HG03280 (cell line): ENCODE measurements at regions not wholly inside any gene's neighbourhood (a gene's known extent, or its start where the extent isn't known, plus 50 kb on each side); places are given as distances from the start of the nearest gene placed in this dataset.
A peak's percentile ranks its signal among the peaks of the same experiment; 100 is the strongest.
"Not testable (repeated sequence)": the region's sequence is repeated elsewhere in the genome, so short reads cannot be mapped to it uniquely, and the experiment has no call there.

Source experiments
- ATAC-seq: cut with Tn5 transposase; IDR thresholded peaks from one replicate; pipeline ENCODE4 v1.9.1; 2021; ENCODE audit warnings: mild to moderate bottlenecking, moderate library complexity; ENCODE audit not compliant: unreplicated experiment

- ATAC-seq: no peak
Observed at GRCh38 chr6:126662966-126663365, 323.1 kb downstream of the CENPW start.

- ATAC-seq: no peak
Observed at GRCh38 chr6:126664271-126664670, 324.4 kb downstream of the CENPW start.

- ATAC-seq: no peak
Observed at GRCh38 chr6:126665551-126665950, 325.6 kb downstream of the CENPW start.

GRCh38 chr6:126667071-126667470, 327.2 kb downstream of the CENPW start:
- ATAC-seq: no peak

GRCh38 chr6:126667728-126668127, 327.8 kb downstream of the CENPW start:
- no peak for ATAC-seq

- ATAC-seq: peak; percentile 86
Observed at GRCh38 chr6:126672649-126673048, 332.7 kb downstream of the CENPW start.

GRCh38 chr6:126673749-126674148, 333.8 kb downstream of the CENPW start:
- not testable (repeated sequence) for ATAC-seq

GRCh38 chr6:126682440-126682839, 342.5 kb downstream of the CENPW start:
- ATAC-seq: no peak

- no peak for ATAC-seq
Observed at GRCh38 chr6:126685182-126685581, 345.3 kb downstream of the CENPW start.

GRCh38 chr6:126696921-126697693, 357.2 kb downstream of the CENPW start:
- no peak for ATAC-seq

- no peak for ATAC-seq
Observed at GRCh38 chr6:126698732-126699240, 358.9 kb downstream of the CENPW start.

GRCh38 chr6:126701676-126702560, 362.0 kb downstream of the CENPW start:
- no peak for ATAC-seq

- ATAC-seq: no peak
Observed at GRCh38 chr6:126716032-126716431, 376.1 kb downstream of the CENPW start.

- no peak for ATAC-seq
Observed at GRCh38 chr6:126716826-126717509, 377.1 kb downstream of the CENPW start.

- peak; percentile 97 for ATAC-seq
Observed at GRCh38 chr6:126718600-126719327, 378.8 kb downstream of the CENPW start.

- no peak for ATAC-seq
Observed at GRCh38 chr6:126720304-126720703, 380.4 kb downstream of the CENPW start.

- no peak for ATAC-seq
Observed at GRCh38 chr6:126721581-126722160, 381.8 kb downstream of the CENPW start.

GRCh38 chr6:126722411-126722810, 382.5 kb downstream of the CENPW start:
- no peak for ATAC-seq

GRCh38 chr6:126723541-126724170, 383.7 kb downstream of the CENPW start:
- ATAC-seq: no peak

- ATAC-seq: no peak
Observed at GRCh38 chr6:126724821-126725220, 384.9 kb downstream of the CENPW start.
